ENCODE measurements at regions not wholly inside any gene's neighbourhood (a gene's known extent, or its start where the extent isn't known, plus 50 kb on each side); places are given as distances from the start of the nearest gene placed in this dataset.

DNA sequence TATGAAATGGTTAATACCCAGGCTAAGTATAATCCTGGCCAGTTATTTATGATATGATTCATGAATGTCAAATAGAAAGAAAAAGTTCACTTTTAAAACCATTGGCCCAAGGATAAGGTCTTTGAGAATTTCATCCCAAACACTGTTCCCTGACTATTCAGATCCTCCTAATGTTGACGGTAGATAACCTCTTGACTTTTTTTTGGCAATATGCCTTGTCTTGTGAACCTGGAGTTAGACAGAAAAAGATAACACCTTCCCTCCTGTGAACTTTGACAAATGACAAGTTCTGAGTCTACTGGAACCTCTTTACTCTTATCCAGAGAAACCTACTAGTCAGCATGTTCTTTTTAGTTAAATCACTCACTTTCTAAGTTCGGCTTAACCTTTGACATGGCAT lies 166.8 kb upstream of the PREP start:
- DNase-seq: no peak
- intact Hi-C loops (cut with DNase I): no loop called here

DNA sequence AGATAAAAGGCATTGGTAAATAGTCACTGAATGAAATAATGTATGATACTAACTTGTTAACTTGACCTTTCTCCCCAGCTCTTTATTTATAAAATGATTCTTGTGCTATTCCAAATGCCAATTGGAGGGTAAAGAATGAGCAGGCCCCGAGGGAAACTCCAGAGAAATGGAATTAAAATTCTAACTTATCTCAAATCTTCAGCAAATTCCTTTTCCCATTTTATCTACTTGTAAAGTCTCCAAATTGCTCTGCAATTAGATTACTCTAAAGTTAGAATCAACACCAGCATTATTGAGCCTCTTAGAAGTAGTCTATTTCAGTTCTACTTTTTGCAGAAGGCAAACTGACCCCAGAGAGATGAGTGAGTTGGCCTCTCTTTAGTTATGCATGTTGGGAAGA lies 165.9 kb upstream of the PREP start:
- intact Hi-C loops (cut with DNase I): no loop called here
- no peak for DNase-seq

DNA sequence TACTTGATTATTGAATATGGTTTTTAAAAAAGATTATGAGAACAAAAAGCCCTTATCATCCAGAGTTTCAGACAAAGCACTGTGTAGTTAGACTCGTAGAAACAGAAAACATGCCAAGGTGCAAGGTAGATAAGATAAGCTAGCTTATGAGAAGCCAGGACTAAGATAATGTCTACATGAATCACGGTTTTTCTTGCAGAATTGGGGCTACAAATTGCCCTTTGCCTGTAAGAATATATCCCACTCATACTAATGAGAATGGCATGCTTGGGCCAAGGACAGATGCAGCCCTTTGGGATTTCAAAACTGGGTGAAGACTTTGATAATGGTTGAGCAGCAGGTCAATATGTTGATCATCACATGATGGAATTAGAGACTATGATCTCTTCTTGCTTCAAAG lies 165.3 kb upstream of the PREP start:
- intact Hi-C loops (cut with DNase I): no loop called here
- DNase-seq: no peak

DNA sequence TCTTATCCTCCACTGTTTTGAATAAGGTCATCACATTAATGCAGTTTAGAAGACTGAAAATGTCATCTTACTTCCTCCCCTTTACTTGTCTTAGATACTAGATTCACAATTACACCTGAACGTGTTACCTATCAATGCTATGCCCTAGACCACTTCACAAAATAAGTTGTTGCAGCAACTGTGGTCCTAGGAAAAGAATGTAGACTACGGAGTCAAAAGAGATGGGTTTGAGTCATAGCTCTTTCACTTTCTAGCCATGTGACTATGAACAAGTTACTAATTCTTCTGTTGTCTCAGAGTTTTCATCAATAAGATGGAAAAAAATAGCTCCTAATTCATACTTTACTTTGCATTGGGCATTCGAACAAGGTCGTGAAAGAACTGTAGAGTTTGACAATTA lies 164.3 kb upstream of the PREP start:
- DNase-seq: no peak
- intact Hi-C loops (cut with DNase I): no loop called here

DNA sequence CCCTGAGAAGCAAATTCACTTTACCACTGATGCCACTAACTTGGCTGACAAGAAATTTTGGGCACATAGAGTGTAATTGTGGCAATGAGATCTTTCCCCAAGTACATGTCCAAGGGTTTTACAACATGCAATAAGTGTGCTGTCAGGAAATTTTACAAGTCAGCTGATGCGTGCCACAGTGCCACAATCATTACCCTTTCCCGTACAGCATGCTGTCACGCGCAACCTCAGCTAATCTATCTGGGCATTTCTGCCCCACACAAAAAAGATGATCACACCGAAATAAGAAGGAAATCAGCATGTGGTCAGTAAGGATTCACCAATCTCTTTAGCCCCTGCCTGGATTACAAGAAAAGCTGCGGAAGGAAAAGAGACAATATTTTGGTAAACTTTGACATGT lies 163.6 kb upstream of the PREP start:
- no peak for DNase-seq
- intact Hi-C loops (cut with DNase I): no loop called here

DNA sequence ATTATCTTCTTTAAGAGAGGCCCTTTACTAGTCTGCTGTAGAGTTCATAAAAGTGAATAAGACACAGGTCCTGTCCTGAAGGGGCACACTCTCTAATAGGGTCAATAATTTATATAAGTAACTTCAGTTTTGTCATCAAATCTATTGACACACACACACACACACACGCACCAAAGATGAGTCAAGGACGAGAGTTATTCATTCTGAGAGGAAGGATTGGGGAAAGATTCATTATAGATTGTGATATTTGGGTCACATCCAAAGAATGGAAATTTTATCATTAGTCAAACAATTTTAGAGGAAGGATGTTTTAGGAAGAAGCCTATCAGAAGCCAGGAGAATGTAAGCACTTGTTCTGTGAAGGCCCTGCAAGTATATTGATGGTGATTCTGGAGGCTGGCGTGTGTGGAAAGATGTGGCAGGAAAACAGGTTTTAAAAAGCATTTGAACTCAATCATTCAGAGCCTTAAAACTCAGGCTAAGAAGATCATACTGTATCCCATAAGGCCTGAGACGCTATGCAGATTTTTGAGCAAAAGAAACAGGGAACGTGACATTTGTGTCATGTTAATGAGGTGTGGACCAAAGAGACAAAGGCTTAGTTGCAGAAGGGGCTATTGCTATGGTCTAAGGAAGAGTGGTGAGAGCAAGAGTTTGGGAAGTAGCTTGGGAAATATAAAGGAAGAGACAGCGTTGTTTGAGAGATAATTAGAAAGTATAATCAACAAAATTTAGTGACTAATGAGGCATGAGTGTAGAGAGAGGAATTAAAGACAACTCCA lies 161.4 kb upstream of the PREP start:
- no peak for DNase-seq
- intact Hi-C loops (cut with DNase I): no loop called here

DNA sequence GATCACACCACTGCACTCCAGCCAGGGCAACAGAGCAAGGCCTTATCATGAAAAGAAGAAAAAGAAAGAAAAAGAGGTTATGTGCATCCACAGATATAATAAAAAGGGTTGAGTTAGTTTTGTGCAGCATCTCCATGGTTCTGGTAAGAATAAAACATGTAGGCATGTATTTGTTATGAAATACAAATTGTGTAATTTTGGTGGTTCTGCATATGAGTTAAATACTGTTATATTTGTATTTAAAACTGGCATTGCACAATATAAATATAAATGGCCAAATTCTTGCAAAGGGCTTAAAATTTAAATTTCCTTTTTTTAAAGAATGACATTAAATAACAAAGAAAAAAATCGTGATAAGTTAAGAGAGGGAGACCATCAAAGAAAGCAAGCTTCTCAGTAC lies 159.1 kb upstream of the PREP start:
- no peak for DNase-seq
- intact Hi-C loops (cut with DNase I): no loop called here

DNA sequence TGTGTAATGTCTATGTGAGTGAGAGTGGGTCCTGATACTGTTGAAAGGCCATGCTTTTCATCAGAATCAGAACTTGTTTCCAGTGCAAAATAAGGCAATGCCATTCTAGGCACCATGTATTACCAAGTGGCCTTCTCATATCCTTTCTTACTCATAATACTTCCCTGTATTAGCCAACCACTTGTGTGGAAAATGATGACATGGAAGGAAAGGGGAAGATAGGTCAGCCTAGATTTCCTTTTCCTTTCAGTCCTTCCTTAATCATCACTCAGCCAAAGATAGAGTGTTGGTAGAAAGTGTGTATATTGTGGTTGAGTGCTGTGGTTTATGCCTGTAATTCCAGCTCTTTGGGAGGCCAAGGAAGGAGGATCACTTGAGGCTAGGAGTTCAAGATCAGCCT lies 158.6 kb upstream of the PREP start:
- intact Hi-C loops (cut with DNase I): no loop called here
- no peak for DNase-seq

DNA sequence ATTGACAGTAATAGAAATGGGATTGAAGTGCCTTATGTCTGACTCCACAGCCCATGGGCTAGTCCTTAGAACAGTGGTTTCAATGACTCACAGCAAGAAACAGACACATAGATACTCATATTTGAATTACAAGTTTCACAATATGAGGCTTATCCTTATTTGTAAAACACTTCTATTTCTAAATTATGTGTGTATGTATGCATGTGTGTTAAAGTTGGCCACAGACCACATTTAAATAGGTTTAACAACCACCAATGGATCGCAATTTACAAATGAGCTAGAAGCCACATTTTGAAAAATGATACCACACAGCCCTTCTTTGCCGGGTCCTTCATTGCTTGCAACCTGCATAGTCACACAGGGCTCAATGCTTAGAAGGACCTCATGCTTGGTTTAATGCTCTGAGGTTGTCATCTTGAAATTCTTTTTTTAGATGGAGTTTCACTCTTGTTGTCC lies 157.8 kb upstream of the PREP start:
- intact Hi-C loops (cut with DNase I): no loop called here
- no peak for DNase-seq

DNA sequence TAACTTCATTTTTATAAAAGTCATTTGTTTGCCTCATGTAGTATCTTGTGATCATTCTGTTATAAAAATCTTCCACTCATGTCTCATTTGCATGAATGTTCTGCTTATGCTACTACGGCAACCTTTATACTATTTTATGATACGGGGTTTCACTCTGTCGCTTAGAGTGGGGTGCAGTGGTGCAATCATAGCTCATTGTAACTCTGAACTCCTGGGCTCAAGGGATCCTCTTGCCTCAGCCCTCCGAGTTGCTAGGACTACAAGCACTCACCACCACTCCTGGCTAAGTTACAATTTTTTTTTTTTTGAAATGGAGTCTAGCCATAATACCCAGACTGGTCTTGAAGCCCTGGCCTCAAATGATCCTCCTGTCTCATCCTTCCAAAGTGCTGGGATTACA lies 154.4 kb upstream of the PREP start:
- intact Hi-C loops (cut with DNase I): no loop called here
- no peak for DNase-seq

DNA sequence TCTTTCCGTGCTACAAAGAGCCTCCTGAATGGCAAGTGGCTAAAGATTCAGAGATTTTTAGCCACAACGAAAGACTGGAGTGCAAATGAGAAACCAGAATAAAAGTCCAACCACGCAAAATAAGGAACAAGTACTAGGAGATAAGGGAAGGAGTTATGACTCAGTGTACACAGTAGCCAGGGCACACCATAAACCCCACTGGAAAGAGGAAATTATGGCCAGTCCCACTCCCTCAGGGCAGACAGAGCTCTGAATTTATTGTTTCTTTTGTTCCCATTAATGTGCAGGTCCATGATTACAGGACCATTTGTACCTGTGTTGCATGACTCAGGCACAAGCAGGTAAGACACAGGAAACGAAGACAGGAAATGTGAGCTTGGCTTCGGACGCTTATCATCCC lies 150.3 kb upstream of the PREP start:
- DNase-seq: no peak
- intact Hi-C loops (cut with DNase I): no loop called here

DNA sequence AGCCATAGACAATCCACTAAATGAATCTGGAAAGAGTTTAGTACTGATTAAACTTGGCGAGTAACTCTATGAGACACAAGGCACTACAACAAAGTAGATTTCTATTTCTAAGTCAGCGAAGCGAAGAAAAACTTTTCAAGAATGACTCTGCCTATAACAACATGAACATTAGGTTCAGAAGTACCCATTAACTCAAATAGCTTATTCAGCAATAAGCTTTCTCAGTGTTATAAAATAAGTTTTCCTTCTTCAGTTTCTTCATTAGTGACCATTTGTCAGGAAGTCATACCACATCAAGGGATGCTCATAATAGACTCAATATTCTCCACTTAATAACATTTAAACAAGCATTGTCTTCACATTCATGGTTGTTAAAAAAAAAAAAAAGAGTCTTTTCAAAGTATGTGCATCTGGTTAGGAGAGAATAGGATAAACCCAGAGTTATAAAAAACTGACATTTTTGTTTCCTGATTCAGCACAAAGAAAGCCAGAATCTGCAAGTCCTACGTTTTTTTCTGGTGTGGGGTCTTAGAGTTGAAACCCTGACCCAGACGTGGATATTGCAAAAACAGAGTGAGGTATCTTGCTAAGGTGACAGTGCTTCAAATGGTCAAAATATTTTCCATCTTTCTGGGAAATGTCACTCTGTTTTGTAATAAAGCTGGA lies 148.2 kb upstream of the PREP start:
- DNase-seq: no peak
- intact Hi-C loops (cut with DNase I): no loop called here

DNA sequence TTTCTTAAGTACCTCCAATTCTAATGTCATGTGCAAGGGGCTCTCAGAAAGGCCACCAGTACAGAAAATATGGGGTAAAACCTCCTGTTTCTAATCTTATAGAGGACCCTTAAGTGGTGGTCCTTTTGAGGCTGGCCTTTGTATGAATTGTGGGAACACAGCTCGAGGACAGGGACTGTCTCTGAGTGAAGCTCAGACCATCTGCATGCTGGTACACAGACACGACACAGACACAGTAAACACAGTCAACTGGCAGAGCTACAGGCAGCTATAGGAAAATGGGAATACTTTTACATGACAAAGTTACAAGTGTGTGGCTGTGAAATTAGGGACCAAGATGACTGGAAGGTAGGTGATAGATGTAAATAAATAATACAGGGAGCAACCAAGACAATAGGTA lies 143.9 kb upstream of the PREP start:
- intact Hi-C loops (cut with DNase I): no loop called here
- no peak for DNase-seq

DNA sequence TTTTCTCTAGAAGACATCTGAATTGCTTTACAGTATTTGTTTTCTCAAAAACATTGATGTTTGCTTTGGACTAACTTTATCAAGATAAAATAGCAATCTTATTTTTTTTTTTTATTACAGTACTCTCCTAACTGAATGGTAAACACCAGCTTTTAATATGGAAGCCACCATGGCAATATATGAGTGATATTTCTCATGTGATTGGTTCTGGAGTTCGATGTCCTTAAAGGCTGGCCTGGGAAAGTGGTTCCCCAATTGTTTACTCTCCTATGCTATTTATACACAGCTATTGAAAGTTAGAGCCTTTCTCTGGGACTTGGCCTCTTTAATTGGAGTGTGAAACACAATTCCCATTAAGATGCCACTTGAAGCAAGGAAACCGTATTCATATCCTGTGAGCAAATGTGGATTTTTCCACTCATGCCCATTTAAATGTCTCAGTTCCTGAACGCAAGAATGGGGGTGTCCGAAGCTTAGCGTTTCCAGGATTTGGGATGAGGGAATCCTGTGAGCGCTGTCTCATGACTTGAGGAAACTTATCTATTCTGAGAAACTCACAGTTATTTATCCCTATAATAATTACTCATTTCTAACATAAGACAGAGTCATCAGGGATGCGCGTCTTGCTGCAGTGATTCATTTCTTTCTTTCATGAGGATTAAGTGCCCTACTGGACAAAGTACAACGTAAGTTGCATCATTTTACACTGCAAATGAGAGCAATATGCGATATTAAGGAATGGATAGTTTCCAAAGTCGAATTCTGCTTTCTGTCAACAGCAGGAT lies 143.3 kb upstream of the PREP start:
- DNase-seq: no peak
- intact Hi-C loops (cut with DNase I): no loop called here

DNA sequence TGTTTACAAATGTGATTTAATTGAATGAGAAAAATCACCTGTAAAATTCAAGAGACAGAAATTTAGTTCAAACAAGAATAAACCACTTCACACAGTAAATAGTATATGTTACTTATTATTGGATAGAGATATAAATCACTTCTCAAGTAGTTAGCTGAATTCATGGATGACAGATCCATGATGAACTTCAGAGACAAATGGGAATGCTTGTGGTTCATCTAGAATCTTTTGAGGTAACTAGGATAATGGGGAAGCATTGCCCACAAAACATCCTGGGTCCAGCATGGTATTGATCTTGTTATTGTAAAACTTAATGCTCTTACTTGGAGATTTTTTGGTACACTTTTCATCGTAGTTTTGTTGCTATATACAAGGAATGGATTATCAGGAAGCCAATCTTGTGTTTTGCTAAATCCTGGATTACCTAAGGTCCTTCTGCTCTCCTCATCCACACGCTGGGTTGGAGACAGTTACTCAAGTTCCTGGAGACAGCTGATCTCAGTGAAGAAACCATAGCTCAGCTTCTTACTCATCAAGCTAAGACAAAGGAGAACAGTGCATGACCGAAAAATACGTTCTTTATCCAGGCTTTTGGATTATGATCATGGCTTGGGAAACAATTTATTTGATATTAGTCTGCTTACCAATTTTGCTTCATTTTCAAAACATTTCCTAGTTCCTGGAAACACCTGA lies 142.5 kb upstream of the PREP start:
- DNase-seq: no peak
- intact Hi-C loops (cut with DNase I): no loop called here

DNA sequence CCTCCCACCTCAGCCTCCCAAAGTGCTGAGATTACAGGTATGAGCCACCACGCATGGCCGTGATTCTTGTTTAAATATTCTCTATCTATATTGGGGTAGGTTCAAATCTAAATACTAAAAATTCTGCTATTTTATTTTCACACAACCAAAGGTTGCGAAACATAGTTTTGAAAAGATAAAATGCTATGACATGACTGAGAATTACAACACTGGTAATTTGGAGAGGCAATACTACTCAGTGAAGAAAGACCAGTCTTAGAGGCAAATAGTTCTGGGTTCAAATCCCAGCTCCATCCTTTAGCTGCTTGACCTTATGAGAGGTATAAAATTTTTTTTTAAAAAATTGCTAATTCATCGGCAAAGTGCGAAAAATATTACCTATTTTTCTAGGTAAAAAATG lies 137.0 kb upstream of the PREP start:
- intact Hi-C loops (cut with DNase I): no loop called here
- DNase-seq: no peak

DNA sequence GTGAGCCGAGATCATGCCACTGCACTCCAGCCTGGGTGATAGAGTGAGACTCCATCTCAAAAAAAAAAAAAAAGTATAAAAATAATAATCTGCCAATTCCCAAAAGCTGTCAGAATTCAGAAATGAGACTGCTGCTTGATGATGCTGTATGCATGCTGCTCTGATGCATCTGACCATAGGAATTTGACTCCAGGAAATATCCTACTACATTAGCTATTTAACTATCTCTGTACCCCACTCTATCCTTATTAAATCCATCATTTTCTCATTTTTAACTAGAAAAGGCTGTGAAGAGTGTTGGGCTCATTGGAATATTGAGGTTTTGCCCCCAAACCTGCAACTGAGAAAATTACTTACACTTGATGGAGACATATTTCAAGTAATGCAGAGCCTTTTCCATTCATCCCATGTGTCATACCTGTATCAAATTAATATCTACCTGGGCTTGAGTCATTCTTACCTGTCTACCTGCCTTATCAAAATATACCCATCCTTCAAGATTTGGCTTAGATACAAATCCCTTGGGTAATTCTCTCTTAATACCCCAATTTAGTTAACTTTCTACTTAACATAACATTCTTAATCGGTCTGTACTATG lies 135.2 kb upstream of the PREP start:
- no peak for DNase-seq
- intact Hi-C loops (cut with DNase I): no loop called here

DNA sequence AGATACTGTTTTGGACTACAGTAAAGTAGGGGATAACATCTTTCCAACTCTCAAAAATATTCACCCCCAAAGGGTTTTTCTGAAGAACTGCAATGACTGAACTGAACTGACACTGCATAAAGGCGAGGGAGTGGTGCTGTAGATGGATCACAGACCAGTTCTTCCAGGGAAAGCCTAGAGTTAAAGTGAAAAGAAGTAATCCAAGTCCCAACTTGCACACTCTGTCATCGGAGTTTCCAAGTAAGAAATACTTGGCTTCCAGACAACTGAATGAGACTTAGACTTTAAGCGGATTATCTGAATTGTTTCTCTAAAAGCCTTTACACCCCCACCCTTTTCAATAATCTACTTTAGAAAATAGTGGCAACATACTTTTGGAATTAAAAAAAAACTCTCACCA lies 134.1 kb upstream of the PREP start:
- no peak for DNase-seq
- intact Hi-C loops (cut with DNase I): no loop called here

DNA sequence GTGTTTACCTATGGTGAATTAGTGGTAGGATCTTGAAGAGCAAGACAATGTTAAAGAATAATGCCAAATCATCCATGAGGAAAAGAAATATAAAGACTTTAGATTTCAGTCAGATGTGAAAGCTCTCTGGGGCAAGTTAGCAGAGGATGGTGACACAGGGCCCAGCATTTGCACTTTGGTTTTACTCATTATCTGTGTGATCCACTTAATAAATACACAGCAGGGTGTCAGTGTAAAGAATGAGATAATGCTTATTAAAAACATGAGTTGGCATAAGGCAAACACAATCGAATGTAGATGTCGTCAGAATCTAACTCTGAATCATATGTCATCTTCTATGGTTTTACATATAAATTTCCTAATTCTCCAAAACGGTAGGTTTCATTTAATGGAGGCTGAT lies 130.4 kb upstream of the PREP start:
- DNase-seq: no peak
- intact Hi-C loops (cut with DNase I): no loop called here

DNA sequence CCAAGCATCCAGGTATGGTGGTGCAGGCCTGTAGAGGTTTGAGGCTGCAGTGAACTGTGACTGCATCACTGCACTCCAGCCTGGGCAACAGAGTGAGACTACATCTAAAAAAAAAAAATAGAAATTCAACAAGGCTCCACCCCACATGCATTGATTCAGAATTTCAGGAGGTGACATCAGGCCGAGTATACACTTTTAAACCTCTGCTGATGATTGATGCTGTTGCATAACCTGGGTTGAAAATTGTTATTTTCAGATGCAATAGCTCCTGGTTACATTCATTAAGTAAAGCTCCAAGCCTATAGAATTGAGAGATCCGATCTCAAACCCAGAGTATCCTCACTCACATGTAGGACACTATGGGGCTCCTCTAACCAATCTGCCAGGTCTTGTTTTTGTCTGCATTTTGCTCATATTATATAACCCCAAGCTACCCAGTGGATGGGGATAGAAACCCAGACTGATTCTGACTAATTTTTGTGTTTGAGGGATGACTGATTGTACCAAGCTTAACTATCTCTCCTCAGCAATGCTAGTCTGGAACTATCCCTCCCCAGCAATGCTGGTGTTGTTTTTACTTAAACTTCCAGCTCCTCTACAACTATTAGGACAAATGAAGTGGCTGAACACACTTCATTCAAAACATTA lies 123.5 kb upstream of the PREP start:
- intact Hi-C loops (cut with DNase I): no loop called here
- no peak for DNase-seq
